GM19324 (cell line): ENCODE measurements at regions not wholly inside any gene's neighbourhood (a gene's known extent, or its start where the extent isn't known, plus 50 kb on each side); places are given as distances from the start of the nearest gene placed in this dataset.

Source experiments
- ATAC-seq: cut with Tn5 transposase; IDR thresholded peaks from one replicate; pipeline ENCODE4 v1.9.1; 2021; ENCODE audit warnings: mild to moderate bottlenecking, moderate library complexity; ENCODE audit not compliant: unreplicated experiment, low FRiP score

DNA sequence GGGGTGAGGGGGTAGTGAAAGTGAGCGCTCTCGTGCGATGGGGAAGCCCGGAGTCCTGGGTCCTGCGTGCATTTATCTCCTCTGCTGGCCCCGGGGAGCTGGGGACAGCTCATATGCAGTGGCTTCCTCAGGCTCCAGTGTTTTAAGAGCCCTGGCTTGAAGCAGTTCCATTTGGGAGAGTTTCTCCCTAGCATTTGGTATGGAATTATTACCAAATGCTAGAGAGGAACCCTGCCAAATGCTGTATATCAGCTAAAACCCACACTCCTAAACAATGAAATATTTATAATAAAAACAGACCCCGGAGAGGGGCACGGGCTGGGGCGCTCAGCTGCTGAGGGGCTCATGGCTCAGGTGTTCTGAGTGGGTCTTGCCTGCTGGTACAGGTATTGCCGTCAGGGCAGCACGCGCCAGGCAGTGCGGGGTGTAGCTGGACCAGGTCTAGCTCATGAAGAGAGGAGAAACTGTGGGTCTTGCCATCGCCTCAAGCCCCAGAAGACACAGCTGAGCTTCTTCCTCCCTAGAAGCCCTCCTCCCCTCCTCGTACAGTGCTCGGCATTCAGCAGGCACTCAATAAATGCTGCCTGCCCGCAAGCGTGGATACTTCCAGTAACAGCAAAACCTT lies 163.6 kb upstream of the ZNF536 start:
- no peak for ATAC-seq

GRCh38 chr19:30209617-30210600 lies 162.3 kb upstream of the ZNF536 start:
- no peak for ATAC-seq

DNA sequence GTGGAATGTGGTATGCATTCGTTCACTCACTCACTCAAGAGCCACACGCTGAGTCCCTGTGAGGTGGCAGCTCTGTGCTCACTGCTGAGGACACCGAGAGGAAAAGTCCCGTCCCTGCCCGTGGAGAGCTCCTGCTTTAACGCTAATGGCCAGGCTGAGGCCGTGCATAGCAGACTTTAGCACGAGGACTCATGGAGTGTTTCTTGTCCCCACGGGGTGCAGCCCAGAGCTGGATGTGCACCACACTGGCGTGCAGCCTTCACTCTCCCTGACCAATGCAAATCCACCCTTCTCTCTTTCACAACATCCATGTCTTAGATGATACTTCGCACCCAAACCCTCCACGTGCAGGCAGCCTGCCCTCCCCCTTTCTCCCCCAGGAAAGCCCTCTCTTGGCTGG lies 159.6 kb upstream of the ZNF536 start:
- ATAC-seq: no peak

GRCh38 chr19:30214651-30215051 lies 157.5 kb upstream of the ZNF536 start:
- no peak for ATAC-seq

GRCh38 chr19:30215248-30215647 lies 156.9 kb upstream of the ZNF536 start:
- ATAC-seq: no peak

GRCh38 chr19:30216453-30216852 lies 155.7 kb upstream of the ZNF536 start:
- no peak for ATAC-seq

DNA sequence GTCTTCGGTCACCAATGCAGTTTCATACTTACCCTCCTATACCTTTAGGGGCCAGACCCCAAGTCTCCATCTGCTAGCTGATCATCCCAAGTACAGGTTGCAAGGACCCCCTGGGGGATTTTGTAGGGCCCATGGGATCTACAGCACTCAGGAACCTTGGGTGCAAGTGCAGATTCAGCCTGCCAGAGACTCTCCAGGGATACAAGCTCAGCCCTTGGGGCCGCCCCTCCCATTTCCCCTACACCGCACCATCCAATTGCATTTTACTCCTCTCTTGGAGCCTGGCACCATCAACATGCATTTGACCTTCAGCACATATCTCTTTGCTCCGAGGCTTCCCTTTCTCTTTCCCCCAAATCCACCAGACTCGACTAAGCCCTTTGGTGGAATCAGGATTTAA lies 154.7 kb upstream of the ZNF536 start:
- no peak for ATAC-seq

- no peak for ATAC-seq
Observed at GRCh38 chr19:30219702-30220101, 152.5 kb upstream of the ZNF536 start.

DNA sequence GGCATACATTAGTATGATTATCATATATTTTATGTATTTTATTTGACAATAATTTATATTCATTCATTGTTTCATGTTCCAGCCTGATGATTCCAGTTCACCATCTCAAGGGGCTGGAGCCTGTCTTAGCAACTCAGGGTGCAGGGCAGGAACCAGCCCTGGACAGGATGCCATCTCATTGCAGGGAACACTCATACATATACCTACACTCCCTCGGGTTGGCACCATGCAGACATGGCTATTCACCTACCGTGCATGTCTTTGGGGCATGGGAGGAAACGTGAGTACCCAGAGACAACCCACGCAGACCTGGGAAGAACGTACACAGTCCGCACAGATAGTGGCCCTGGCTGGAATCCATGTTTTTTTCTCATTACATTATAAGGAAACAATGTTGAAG lies 151.0 kb upstream of the ZNF536 start:
- no peak for ATAC-seq

DNA sequence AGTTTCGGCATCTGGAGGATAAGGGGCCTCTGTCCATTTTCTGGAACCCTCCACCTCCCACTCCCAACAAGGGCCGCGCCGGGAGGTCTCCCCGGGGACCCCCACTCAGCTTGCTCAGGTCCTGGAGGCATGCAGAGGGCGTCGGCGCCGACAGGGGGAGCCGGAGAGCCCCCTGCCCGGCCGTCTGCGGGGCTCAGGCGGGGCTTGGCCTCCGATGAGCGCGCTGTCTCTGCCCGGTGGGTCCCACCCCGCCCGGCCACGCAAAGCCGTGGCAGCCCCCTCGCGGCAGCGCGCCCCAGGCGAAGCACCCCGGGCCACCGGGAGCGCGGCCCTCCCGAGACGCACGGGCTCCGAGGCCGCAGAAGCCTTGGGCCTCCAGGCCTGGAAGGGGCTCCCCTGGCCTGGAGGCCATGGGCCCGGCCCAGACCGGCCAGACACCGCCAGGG lies 149.7 kb upstream of the ZNF536 start:
- no peak for ATAC-seq

- no peak for ATAC-seq
Observed at GRCh38 chr19:30222992-30223865, 149.0 kb upstream of the ZNF536 start.

DNA sequence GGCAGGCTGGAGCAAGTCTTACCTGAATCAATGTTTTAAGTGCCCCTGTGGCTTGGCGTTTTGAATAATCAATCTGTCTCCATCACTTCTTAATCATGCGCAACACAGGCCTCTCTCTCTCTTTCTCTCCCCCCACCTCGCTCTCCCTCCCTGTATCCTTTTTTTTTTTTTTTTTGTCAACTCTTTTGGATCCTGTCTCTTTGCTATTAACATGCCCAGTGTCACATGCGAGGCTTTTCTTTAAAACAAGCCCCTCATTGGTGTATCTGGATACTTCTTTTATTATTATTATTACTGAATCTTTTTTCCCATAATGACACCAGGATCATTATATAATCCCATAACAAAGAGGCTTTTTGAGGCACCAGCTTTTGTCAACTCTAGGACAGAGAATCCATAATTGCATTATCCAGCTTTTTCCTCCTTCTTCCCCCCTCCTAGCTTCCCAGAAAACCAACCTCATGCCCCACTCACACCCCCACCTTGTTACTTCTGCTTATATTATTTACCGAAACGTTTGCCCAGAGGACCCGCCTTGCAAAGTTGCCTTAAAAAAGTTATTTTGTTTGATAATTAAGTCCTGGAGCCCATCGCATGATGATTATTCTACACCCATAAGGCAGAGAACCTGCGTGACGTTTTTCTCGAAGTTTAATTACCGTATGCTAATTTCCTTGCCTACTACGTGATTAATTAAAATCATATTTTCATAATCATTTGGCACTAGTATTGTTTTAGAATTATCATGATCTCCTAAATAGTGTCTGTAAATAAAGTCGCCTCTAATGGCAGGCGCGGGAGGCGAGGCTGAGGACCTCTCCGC lies 148.1 kb upstream of the ZNF536 start:
- no peak for ATAC-seq

GRCh38 chr19:30224689-30225606 lies 147.2 kb upstream of the ZNF536 start:
- no peak for ATAC-seq

DNA sequence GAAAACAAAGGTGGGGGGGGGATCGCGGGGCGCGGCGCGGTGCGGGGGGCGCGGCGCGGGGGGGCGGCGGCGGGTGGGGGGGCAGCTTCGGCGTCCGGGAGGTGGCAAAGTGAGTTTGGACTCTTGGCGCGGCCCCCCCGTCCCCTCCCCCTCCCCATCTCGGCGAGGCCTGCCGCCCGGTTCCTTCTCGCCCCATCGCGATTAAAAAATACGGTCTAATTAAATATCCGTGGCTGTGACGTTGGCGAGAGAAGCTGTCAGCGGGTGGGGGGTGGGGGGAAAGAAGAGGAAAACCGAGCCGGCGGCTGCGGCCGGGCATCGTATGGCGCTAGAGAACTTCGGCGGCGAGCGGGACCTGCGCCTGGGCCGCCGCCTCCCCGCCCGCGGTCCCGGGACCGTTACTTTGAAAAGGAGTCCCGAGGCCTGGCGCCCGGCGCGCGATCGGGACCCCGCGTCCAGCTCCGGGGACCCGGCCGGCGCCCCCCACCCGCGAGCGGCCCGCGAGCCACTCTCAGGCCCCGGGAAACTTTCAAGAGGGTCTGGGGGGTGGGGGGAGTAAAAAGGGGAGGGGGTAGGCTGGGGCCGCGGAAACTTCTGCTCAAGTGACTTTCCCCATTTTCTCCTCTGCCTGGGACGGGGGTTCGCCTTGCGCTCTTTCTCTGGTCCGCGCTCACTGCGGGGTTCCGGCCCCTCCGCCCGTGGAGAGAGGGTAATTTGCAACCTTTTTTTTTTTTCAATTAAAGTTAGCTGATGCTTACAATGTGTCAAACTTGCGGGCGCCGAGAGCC lies 146.3 kb upstream of the ZNF536 start:
- ATAC-seq: no peak

- ATAC-seq: no peak
Observed at GRCh38 chr19:30226464-30227011, 145.6 kb upstream of the ZNF536 start.

DNA sequence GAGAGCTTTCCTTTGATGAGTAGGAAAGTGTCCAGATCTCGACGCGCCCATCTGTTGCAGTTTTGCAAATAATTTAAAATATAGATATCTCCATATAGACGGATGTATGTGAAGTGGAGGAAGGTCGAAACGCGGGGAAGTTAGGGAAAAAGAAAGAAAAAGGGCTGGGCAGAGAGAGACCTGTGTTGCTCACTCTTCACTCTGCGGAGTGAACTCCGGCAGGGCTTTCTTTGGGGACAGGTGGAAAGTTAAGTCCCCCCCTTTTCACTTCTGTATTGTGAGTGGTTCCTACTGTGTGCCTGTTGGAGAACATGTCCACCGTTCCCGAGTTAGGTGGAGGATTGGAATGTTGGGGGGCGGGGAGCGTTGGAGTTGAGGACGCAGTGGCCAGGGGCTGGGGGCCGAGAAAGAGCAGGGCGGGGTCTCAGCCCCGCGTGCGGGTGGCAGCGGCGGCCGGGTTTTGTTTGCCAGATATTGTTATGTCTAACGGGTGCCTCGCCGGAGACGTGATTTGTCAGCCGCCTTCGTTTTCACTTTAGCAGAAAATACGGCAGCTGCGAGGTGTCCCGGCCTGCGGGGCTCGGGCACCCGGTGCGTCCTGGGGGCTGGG lies 145.1 kb upstream of the ZNF536 start:
- ATAC-seq: no peak

DNA sequence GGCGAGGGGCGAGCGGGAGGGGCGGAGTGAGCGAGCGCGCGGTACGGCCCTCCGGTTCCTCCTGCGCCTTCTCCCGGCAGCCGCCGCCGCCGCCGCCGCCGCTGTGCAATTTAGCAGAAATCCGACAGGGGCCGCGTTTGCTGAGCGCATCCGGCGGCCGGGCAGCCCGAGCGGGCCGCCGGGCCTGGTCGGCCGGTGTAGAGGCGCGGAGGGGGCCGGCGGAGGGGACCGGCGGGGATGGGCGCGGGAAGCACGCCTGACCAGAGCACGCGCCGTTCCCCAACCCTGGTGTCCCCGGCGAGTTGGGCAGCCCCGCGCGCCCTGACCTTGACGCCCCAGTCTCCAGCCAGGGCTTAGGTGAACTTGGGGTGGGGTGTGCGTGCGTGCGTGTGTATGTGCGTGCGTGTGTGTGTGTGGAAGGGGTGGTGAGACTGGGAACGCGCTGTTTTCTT lies 144.5 kb upstream of the ZNF536 start:
- no peak for ATAC-seq
